HG02642 (cell line): ENCODE measurements at regions not wholly inside any gene's neighbourhood (a gene's known extent, or its start where the extent isn't known, plus 50 kb on each side); places are given as distances from the start of the nearest gene placed in this dataset.
A peak's percentile ranks its signal among the peaks of the same experiment; 100 is the strongest.

ENCODE experiments used
- ATAC-seq: cut with Tn5 transposase; IDR thresholded peaks from one replicate; pipeline ENCODE4 v1.9.1; 2021; ENCODE audit warnings: mild to moderate bottlenecking; ENCODE audit not compliant: unreplicated experiment, poor library complexity

DNA sequence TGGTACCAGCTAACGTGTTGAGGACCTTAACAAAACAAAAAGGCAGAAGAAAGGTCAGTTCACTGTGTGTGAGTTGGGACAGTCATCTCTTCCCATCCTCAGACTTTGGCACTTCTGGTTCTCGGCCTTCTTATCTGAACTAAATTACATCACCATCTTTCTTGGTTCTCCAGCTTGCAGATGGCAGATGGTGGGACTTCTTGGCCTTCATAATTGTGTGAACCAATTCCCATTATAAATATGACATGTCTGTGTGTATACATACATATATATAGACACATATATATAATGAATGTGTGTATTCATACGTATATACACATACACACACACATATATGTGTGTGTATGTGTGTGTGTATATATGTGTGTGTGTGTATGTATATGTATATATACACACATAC is 301.2 kb upstream of the TRIB2 start:
- ATAC-seq: no peak

GRCh38 chr2:12416600-12416999 is 300.1 kb upstream of the TRIB2 start:
- no peak for ATAC-seq

DNA sequence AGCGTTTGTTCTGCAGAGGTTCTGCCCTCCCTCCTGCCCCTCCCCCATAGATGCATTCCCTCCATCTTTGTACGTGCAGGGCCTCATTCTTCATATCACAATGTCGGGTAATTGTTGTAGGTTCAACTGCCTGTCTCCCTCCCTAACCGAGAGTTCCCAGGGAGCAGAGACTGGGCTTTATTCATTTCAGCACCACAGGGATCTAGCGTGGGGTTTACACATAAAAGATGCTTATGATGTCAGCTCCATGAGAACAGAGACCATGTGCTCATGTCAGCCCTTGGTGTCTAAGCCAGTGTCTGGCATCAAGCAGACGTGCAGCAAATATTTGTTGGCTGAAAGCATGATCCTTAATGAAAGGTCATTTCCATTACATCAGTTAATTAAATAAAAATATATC is 298.9 kb upstream of the TRIB2 start:
- ATAC-seq: no peak

DNA sequence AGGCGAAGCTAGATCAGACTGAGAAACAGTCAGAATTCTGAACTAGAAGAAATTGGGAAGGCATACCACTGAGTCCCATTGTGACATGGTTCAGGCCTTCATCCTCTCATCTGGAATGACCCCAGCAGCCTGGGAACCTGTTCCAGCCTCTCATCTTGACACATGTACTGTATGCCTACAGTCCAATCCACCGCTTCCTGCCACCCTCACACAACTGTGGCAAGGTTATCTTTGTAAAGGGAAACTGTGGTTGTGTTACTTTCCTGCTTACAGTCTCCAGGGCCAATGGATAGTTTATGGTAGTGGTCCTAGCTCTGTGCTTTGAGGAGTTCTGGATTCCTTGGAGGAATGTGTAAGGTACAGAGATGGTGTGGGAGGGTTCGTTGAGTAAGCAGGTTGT is 296.9 kb upstream of the TRIB2 start:
- no peak for ATAC-seq

DNA sequence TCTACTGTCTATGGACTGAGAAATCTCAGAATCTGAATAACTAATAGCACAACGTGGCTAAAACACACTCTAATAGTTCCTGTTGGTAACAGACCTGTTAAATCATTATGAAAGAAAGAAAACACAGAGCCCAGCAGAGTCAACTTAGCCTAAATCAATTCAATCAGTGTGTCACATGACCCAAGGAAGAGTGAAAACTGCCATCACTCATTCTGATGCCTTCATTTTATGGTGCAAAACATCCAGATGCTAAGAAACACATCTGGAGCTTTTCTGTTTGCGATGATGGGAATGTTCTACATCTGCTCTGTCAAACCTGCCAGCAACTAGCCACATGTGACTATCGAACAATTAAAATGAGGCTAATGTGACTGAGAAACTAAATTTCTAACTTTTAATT is 295.7 kb upstream of the TRIB2 start:
- ATAC-seq: no peak

- no peak for ATAC-seq
Measured at GRCh38 chr2:12424219-12424618, 292.5 kb upstream of the TRIB2 start.

DNA sequence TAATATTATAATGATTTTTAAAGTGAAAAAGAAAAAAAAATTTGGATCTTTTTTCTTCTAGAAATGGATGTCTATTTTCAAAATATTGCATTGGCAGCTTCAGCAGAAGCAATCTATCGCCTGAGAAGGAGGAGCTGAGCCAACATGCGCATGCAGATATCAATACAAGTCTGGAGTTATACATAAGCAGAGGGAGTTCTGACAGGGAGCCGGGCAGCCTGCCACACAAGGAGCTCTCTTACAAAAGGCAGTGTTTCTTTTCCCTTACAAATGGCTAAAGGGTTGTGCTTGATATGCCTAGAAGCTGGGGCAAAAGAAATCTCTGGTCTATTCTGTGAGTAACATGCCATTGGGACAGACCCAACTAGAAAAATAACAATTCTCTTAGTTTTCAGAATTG is 291.9 kb upstream of the TRIB2 start:
- no peak for ATAC-seq

DNA sequence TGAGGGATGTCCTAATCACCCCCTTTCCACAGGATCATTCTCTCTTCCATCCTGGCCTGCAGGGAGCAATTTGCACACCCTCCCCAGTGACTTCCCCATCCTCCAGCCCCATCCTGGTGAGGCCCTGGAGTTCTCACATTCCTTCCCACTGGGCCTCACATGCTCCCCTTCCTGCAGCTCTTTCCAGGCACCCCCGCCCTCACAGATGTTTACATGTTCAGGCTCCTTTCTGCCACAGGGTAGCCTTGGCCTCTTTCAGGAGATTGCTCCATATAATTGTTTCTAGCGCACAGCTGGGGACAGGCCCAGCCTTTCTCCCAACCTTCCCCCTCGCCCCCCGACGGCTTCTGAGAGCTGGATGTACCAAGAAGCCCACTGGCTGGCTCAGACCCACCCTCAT is 288.4 kb upstream of the TRIB2 start:
- no peak for ATAC-seq

DNA sequence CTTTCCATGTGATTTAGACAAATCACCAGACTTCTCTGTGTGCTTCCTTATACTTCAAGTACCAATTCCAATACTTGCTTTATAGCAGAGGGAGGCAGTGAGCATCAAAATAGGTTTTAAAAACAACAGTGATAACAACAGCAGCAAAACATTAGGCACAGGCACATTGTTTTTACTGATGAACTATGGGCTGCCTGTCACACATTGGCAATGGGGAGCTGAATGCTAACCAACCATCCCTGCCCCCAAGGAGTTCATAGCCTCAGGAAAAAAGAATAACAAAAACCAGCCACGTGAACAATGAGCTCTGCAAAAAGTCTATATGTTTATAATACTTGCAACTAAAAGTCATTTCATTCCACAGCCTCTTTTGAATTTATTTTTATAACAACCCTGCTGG is 287.9 kb upstream of the TRIB2 start:
- ATAC-seq: no peak

DNA sequence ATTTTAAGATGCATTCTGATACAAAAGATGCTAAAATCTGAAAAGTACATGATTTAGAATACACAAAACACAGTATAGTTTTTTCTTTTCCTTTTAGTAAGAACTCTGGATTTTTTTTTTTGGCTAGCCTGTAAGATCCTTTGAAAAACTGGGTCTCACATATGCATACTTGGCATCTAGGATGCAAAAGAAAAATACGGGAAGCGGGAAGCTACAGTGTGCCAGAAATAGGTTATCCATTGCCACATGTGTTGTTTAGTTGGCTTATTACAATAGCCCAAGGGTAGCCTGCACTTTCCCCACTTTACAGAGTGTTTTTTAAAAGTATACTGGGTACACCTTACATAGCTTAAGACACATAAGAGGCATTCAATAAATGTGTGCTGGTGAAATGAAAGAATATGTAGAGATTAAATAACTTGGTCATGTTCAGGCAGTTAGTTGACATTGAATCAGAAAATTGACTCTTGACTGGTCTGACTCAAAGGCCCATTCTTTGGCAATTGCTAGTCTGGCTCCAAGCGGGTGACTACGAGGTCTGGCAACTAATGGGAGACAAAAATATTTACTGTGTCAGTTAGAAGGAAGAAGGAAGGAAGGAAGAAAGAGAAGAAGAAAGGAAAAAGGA is 286.8 kb upstream of the TRIB2 start:
- ATAC-seq: no peak

GRCh38 chr2:12430407-12431133 is 286.2 kb upstream of the TRIB2 start:
- ATAC-seq: peak; percentile 99

DNA sequence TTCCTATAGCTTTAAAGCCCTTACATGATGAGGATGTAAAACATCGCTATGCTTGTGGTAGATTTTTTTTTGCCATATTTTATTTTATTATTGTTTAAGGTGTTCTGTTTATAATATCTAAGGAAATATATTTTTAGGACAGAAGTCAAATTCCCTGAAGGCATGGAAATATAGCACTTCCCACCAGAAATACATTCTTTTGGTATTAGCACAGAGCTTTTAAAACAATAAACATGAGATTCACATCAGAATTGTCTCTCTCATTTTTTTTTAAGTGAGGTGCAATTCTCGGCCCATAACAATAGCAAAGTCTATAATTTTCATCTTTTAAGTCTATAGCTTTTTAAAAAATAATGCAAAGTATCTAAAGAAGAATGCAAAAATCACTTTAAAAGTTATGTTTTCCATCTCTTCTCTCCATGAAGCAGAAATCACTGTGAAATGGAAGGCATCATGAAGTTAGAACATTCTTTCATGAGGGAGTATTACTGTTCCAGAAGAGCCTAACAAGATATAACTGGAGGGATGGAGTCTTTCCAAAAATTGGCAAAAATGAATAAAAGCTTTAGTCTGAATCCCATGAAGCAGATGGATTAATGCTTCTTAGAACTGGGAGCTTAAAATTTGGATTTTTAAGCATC is 283.6 kb upstream of the TRIB2 start:
- ATAC-seq: no peak

- no peak for ATAC-seq
Measured at GRCh38 chr2:12433626-12433990, 283.1 kb upstream of the TRIB2 start.

GRCh38 chr2:12434630-12435098 is 282.1 kb upstream of the TRIB2 start:
- no peak for ATAC-seq

DNA sequence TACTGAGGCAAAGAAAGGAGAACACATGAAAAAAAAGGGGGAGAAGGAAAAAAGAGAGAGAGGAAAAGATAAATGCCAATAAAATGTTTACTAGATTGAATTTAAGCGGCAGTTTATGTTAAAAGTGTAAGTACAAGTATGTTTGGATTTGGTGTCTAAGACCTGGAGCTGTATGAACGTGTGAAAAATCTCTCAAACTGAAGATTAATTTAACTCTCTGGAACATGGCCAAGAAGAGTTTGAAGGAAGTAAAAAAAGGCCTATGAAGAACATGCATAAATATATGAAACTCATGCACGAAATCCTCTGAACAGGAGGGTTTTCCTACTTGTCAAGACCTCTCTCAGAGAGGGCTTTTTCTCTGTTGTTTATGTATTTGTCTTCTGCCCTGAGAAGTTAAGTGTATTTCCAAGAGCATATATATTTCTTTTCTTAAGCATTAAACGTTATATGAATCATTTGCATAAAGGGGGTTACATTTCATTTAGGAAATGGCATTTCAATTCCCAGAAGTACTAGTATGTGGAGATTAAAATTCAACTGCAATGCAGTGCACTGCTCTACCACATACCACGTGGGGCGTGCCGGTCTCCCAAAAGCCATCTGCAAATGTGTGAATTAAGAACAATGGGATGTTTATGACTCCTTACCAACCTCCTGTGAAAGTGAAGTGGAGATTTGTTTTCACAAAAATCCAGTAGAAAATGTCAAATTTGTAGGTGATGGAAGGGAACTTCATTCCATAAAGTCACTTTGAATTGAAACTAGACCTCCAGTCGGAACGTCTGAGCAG is 281.1 kb upstream of the TRIB2 start:
- no peak for ATAC-seq

DNA sequence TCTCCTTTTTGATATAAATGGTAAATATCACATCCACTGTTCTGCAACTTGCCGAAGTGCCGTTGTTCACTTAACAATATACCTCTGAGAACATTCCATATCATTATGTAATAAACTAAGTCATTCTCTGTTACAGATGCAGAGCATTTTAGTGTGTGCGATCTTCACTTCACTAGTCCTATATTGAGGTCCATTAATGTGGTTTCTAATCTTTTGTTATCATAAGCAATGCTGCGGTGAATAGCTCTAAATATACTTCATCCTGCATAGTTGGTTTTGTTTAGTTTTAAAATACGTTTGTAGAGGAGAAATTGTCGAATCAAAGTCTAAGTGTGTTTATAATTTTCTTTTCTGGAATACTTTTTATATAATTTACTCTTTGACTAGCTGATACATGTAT is 280.3 kb upstream of the TRIB2 start:
- no peak for ATAC-seq

DNA sequence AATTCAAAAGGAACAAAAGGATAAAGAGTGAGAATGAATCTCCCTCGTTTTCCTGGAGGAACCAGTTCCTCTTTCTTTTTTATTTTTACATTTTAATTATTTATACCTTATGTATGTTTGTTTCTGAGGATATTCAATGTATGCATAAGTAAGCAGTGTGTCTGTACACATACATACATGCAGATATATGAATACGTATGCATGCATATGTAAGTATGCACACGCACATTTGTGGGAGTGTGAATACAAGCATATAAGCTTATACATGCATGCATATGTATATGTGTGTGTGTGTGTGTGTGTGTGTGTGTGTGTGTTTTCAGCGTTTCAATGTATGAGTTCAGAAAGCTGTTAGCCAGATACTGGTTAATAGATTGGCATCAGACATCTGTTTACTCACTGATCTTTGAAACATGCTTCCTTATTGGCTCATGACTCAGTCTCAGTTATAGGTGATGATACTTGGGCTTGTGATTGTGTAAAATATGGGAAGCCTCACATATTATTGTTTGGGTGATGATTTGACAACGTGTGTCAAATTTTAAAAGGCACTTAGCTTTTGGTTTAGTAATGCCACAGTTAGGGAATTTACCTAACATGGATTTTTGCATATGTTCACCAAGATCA is 279.7 kb upstream of the TRIB2 start:
- ATAC-seq: no peak

GRCh38 chr2:12440731-12441130 is 276.0 kb upstream of the TRIB2 start:
- no peak for ATAC-seq

DNA sequence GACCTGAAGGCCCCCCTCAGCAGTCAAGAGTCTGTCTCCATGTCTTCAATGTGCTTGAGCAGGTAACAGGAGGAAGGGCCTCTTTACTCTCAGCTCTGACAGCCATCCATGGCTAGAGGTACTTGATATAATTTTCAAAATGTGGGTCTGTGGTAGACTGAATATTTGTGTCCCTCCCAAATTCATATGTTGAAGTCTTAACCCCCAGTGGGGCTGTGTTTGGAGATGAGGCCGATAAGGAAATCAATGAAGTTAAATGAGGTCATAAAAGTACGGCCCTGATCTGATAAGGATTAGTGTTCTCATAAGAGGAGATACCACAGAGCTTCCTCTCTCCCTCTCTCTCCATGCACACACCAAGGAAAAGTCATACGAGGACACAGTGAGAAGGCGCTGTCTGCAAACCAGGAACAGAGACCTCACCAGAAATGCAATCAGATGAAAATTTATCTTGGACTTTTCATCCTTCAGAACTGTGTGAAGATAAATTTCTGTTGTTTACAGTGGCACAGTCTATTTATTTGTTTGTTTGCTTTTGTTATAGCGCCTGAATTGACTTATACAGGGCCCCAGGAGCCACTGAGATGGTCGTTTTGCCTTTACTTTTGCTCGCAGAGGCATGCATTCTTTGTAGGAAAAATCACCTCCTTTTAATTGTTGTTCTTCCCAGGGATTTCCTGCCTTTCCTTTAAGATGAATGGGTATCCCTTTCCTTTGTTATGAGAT is 274.8 kb upstream of the TRIB2 start:
- ATAC-seq: no peak

DNA sequence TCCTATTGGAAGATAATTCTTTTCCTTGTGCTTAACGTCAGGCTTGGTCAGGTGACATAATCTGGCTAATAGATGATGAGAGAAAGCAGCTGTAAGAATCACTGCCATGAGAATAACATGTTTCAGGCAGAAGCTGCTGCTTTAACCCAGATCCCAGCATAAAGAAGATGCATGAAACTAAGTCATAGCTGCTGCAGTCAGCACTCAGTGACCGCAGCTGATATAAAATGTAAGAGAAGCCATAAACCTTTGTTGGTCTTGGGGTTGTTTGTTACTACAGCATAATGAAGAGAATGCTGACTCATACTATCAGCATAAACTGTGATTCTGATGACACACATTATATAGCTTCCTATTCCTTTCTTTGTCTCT is 274.3 kb upstream of the TRIB2 start:
- ATAC-seq: no peak
